ENCODE measurements at regions not wholly inside any gene's neighbourhood (a gene's known extent, or its start where the extent isn't known, plus 50 kb on each side); places are given as distances from the start of the nearest gene placed in this dataset.

GRCh38 chr6:145525038-145525437, 210.3 kb downstream of the EPM2A start:
- H3K36me3 ChIP-seq: no peaks in the 10 kb centered on the region
- H3K27ac ChIP-seq: no peak overlapping the region
- intact Hi-C loops (cut with DNase I): no loop called here
- no peaks in the 10 kb centered on the region for H3K9me3 ChIP-seq
- H3K4me1 ChIP-seq: no peaks in the 10 kb centered on the region
- DNase-seq: no peak
- H3K27me3 ChIP-seq (ENCODE audit: low read depth): no peaks in the 10 kb centered on the region
- H3K4me3 ChIP-seq: no peak overlapping the region
- TF ChIP-seq, protein P1, sequence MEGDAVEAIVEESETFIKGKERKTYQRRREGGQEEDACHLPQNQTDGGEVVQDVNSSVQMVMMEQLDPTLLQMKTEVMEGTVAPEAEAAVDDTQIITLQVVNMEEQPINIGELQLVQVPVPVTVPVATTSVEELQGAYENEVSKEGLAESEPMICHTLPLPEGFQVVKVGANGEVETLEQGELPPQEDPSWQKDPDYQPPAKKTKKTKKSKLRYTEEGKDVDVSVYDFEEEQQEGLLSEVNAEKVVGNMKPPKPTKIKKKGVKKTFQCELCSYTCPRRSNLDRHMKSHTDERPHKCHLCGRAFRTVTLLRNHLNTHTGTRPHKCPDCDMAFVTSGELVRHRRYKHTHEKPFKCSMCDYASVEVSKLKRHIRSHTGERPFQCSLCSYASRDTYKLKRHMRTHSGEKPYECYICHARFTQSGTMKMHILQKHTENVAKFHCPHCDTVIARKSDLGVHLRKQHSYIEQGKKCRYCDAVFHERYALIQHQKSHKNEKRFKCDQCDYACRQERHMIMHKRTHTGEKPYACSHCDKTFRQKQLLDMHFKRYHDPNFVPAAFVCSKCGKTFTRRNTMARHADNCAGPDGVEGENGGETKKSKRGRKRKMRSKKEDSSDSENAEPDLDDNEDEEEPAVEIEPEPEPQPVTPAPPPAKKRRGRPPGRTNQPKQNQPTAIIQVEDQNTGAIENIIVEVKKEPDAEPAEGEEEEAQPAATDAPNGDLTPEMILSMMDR (IDR thresholded peaks at IDR 0.05): no peak
- ATAC-seq: no peak

DNA sequence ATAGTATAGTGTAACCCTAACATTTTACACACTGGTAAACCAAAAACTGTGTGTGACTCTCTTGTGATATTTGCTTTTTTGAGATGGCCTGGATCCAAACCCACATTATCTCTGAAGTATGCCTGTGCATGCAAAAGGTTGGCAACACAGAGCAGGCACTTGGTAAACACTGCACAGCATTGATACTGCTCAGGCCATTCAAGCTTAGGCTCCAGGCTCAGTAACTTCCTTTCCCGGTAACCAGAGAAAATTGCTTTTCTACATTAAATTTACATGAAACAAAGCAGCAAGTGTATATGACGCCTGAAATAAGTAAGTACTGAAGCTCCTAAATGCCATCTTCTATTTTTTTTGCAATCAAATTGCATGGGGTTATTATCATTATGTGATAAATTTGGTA, 205.7 kb downstream of the EPM2A start:
- Histone ChIP-seq H3K9me3 (no peaks in the 10 kb centered on the region), H3K4me3 (no peak overlapping the region), H3K4me1 (no peaks in the 10 kb centered on the region), H3K27me3 (ENCODE audit: low read depth) (no peaks in the 10 kb centered on the region), H3K36me3 (no peaks in the 10 kb centered on the region), H3K27ac (no peak overlapping the region)
- ATAC-seq: peak in 1 of 2 donors; percentile 42
- TF ChIP-seq, protein P1 (IDR thresholded peaks at IDR 0.05): no peak
- no peak for DNase-seq
- intact Hi-C loops (cut with DNase I): no loop called here

DNA sequence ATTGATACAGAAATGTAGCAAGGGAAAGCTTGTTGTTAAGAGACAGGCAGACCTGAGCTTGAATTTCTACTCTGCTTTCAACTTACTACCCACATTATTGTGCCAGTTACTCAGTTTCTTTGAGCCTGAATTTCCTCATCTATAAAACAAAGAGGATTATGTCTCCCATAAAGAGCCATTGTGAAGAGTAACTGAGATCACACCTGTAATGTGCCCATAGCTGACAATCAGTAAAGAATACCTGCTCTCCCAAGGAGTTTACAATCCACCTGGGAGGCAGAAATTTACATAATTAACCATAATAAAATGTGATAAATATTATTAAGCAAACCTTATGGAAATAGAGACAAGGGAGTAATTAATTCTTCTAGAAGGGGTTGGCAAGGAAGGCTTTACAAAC, 204.9 kb downstream of the EPM2A start:
- Histone ChIP-seq H3K36me3 (no peaks in the 10 kb centered on the region), H3K4me1 (no peaks in the 10 kb centered on the region), H3K27me3 (ENCODE audit: low read depth) (no peaks in the 10 kb centered on the region), H3K9me3 (no peaks in the 10 kb centered on the region), H3K27ac (no peak overlapping the region), H3K4me3 (no peak overlapping the region)
- DNase-seq (no peak), ATAC-seq (no peak)
- TF ChIP-seq, protein P1 (IDR thresholded peaks at IDR 0.05): no peak
- intact Hi-C loops (cut with DNase I): no loop called here

GRCh38 chr6:145531032-145531431, 204.3 kb downstream of the EPM2A start:
- DNase-seq: no peak
- TF ChIP-seq, protein P1 (IDR thresholded peaks at IDR 0.05): no peak
- intact Hi-C loops (cut with DNase I): no loop called here

DNA sequence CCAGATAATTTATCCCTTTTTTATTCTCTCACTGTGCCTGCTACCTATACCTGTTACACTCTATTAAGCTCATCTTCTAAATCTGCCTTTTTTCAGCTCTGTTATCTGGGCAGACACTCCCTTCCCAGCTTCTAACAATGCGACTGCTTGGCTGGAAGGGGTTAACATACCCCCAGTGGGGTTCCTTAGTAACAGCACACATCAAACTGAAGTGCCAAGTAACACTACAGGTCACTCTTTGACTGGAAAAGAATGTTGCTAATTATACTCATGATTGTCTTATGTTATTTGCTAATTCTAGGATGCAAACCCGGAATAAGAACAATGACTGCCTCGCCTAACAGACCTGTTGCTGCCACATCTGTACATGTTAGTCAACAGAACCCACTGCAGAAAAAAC, 203.5 kb downstream of the EPM2A start:
- DNase-seq (no peak), ATAC-seq (no peak)
- no peaks in the 10 kb centered on the region for H3K9me3 ChIP-seq
- no peak overlapping the region for H3K4me3 ChIP-seq
- no peak overlapping the region for H3K27ac ChIP-seq
- no peaks in the 10 kb centered on the region for H3K36me3 ChIP-seq
- intact Hi-C loops (cut with DNase I): no loop called here
- TF ChIP-seq, protein P1 (IDR thresholded peaks at IDR 0.05): no peak
- no peaks in the 10 kb centered on the region for H3K27me3 ChIP-seq (ENCODE audit: low read depth)
- no peaks in the 10 kb centered on the region for H3K4me1 ChIP-seq

More at GRCh38 chr6:145531032-145531431, 204.3 kb downstream of the EPM2A start:
- no peaks in the 10 kb centered on the region for H3K9me3 ChIP-seq
- H3K27ac ChIP-seq: no peak overlapping the region
- no peaks in the 10 kb centered on the region for H3K4me1 ChIP-seq
- no peak overlapping the region for H3K4me3 ChIP-seq
- H3K36me3 ChIP-seq: no peaks in the 10 kb centered on the region
- no peaks in the 10 kb centered on the region for H3K27me3 ChIP-seq (ENCODE audit: low read depth)
- ATAC-seq: no peak

DNA sequence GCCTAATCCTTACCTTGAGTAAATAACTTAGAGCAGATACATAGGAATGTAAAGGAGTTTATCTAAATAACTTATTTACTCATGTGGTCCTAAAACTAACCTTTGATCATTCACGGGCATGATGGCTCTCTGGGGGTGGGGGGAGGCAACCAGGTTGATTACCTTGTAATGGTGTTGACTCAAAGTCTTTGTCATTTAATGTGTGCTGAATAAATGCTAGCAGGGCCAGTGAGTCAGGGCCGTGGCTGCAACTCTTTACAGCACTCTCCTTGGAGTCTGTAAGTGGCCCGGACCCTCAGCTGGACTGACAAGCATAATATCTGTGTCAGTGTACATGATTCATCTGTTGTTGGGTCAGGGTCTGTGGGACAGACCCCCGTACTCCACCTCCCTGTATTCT, 203.0 kb downstream of the EPM2A start:
- intact Hi-C loops (cut with DNase I): no loop called here
- TF ChIP-seq, protein P1 (IDR thresholded peaks at IDR 0.05): no peak
- Histone ChIP-seq H3K4me1 (no peaks in the 10 kb centered on the region), H3K9me3 (no peaks in the 10 kb centered on the region), H3K4me3 (no peak overlapping the region), H3K27me3 (ENCODE audit: low read depth) (no peaks in the 10 kb centered on the region), H3K36me3 (no peaks in the 10 kb centered on the region), H3K27ac (no peak overlapping the region)
- DNase-seq (no peak), ATAC-seq (no peak)
